HG03066 (cell line): ENCODE measurements at regions not wholly inside any gene's neighbourhood (a gene's known extent, or its start where the extent isn't known, plus 50 kb on each side); places are given as distances from the start of the nearest gene placed in this dataset.

Source experiments
- ATAC-seq: cut with Tn5 transposase; IDR thresholded peaks from one replicate; pipeline ENCODE4 v1.9.1; 2021; ENCODE audit warnings: low read depth; ENCODE audit not compliant: unreplicated experiment

GRCh38 chr1:37085393-37085792 is 51.1 kb upstream of the GRIK3 start:
- no peak for ATAC-seq

GRCh38 chr1:37089750-37090149 is 55.4 kb upstream of the GRIK3 start:
- ATAC-seq, result no peak

GRCh38 chr1:37090671-37091070 is 56.4 kb upstream of the GRIK3 start:
- ATAC-seq, result no peak

GRCh38 chr1:37092937-37093336 is 58.6 kb upstream of the GRIK3 start:
- no peak for ATAC-seq

GRCh38 chr1:37094302-37094701 is 60.0 kb upstream of the GRIK3 start:
- ATAC-seq, result no peak

- ATAC-seq, result no peak
These were observed 62.2 kb upstream of the GRIK3 start for GRCh38 chr1:37096523-37096922.

- ATAC-seq, result no peak
These were observed 63.4 kb upstream of the GRIK3 start for GRCh38 chr1:37097731-37098130.

GRCh38 chr1:37098237-37098636 is 63.9 kb upstream of the GRIK3 start:
- no peak for ATAC-seq

GRCh38 chr1:37100310-37100709 is 66.0 kb upstream of the GRIK3 start:
- ATAC-seq, result no peak

- no peak for ATAC-seq
These were observed 68.5 kb upstream of the GRIK3 start for GRCh38 chr1:37102656-37103382.

- no peak for ATAC-seq
These were observed 71.6 kb upstream of the GRIK3 start for GRCh38 chr1:37105911-37106310.

GRCh38 chr1:37107153-37107907 is 73.0 kb upstream of the GRIK3 start:
- ATAC-seq, result no peak

GRCh38 chr1:37108596-37109188 is 74.4 kb upstream of the GRIK3 start:
- ATAC-seq, result no peak

- no peak for ATAC-seq
These were observed 78.1 kb upstream of the GRIK3 start for GRCh38 chr1:37112430-37112829.

GRCh38 chr1:37113285-37113997 is 79.1 kb upstream of the GRIK3 start:
- no peak for ATAC-seq

- no peak for ATAC-seq
These were observed 84.5 kb upstream of the GRIK3 start for GRCh38 chr1:37118790-37119189.

- no peak for ATAC-seq
These were observed 86.0 kb upstream of the GRIK3 start for GRCh38 chr1:37120279-37120678.

- ATAC-seq, result no peak
These were observed 89.2 kb upstream of the GRIK3 start for GRCh38 chr1:37123276-37124115.

- no peak for ATAC-seq
These were observed 90.2 kb upstream of the GRIK3 start for GRCh38 chr1:37124501-37124900.

GRCh38 chr1:37125295-37125694 is 91.0 kb upstream of the GRIK3 start:
- ATAC-seq, result no peak
